ENCODE measurements at regions not wholly inside any gene's neighbourhood (a gene's known extent, or its start where the extent isn't known, plus 50 kb on each side); places are given as distances from the start of the nearest gene placed in this dataset.

- DNase-seq, result no peak
These were observed 236.1 kb downstream of the KCNA4 start for GRCh38 chr11:29780756-29781155.

GRCh38 chr11:29773656-29774264, 243.1 kb downstream of the KCNA4 start:
- DNase-seq, result no peak

- DNase-seq, result no peak
These were observed 260.0 kb downstream of the KCNA4 start for GRCh38 chr11:29756871-29757270.

GRCh38 chr11:29755474-29755873, 261.4 kb downstream of the KCNA4 start:
- no peak for DNase-seq

- no peak for DNase-seq
These were observed 265.2 kb downstream of the KCNA4 start for GRCh38 chr11:29751618-29752017.

GRCh38 chr11:29750392-29750791, 266.4 kb downstream of the KCNA4 start:
- DNase-seq, result no peak

GRCh38 chr11:29734287-29734686, 282.5 kb downstream of the KCNA4 start:
- DNase-seq, result no peak

GRCh38 chr11:29713831-29714320, 303.0 kb downstream of the KCNA4 start:
- DNase-seq, result no peak

GRCh38 chr11:29712616-29713015, 304.2 kb downstream of the KCNA4 start:
- DNase-seq, result no peak

GRCh38 chr11:29707924-29708323, 308.9 kb downstream of the KCNA4 start:
- DNase-seq, result no peak

- DNase-seq, result no peak
These were observed 331.5 kb downstream of the KCNA4 start for GRCh38 chr11:29685361-29685760.

- DNase-seq, result no peak
These were observed 334.0 kb downstream of the KCNA4 start for GRCh38 chr11:29682856-29683255.

- DNase-seq, result no peak
These were observed 336.8 kb downstream of the KCNA4 start for GRCh38 chr11:29679996-29680395.

- no peak for DNase-seq
These were observed 339.8 kb downstream of the KCNA4 start for GRCh38 chr11:29676993-29677392.

GRCh38 chr11:29669310-29669709, 347.5 kb downstream of the KCNA4 start:
- no peak for DNase-seq

GRCh38 chr11:29657709-29658108, 359.1 kb downstream of the KCNA4 start:
- no peak for DNase-seq

- DNase-seq, result no peak
These were observed 360.2 kb downstream of the KCNA4 start for GRCh38 chr11:29656597-29656996.

- no peak for DNase-seq
These were observed 371.5 kb downstream of the KCNA4 start for GRCh38 chr11:29645373-29645772.

GRCh38 chr11:29641201-29641600, 375.6 kb downstream of the KCNA4 start:
- DNase-seq, result no peak

GRCh38 chr11:29634744-29635143, 382.1 kb downstream of the KCNA4 start:
- DNase-seq, result no peak

GRCh38 chr11:29634244-29634643, 382.6 kb downstream of the KCNA4 start:
- peak in 1 of 3 donors; percentile 0 for DNase-seq

- DNase-seq, result no peak
These were observed 387.5 kb downstream of the KCNA4 start for GRCh38 chr11:29629286-29629685.

- no peak for DNase-seq
These were observed 388.2 kb downstream of the KCNA4 start for GRCh38 chr11:29628609-29629008.

GRCh38 chr11:29627541-29627940, 389.3 kb downstream of the KCNA4 start:
- no peak for DNase-seq

- DNase-seq, result no peak
These were observed 393.6 kb downstream of the KCNA4 start for GRCh38 chr11:29623144-29623722.

Data from suppressor macrophage treated with lipopolysaccharide for 1 hour (primary cell).